Progenitor cell of endocrine pancreas (in vitro differentiated cells): ENCODE measurements at regions not wholly inside any gene's neighbourhood (a gene's known extent, or its start where the extent isn't known, plus 50 kb on each side); places are given as distances from the start of the nearest gene placed in this dataset.
A peak's percentile ranks its signal among the peaks of the same experiment; 100 is the strongest.

Experiments
- DNase-seq: peaks from one replicate; pipeline ENCODE4 v3.0.0; 2021; ENCODE audit warnings: low spot score; ENCODE audit not compliant: unreplicated experiment
- H3K27ac Mint-ChIP-seq: 2 replicates; pipeline ENCODE4 v1.8.0; 2021; ENCODE audit warnings: mild to moderate bottlenecking, moderate library complexity, mixed read lengths
- H3K27me3 Mint-ChIP-seq: 2 replicates; pipeline ENCODE4 v1.8.0; 2021; ENCODE audit warnings: mixed read lengths
- H3K36me3 Mint-ChIP-seq: 2 replicates; pipeline ENCODE4 v1.8.0; 2022; ENCODE audit warnings: mixed read lengths; ENCODE audit not compliant: insufficient read depth
- H3K4me1 Mint-ChIP-seq: 2 replicates; pipeline ENCODE4 v1.8.0; 2021; ENCODE audit warnings: low read depth, mixed read lengths
- H3K4me3 Mint-ChIP-seq: 2 replicates; pipeline ENCODE4 v1.8.0; 2021; ENCODE audit warnings: low read depth, mild to moderate bottlenecking, moderate library complexity, mixed read lengths
- H3K9me3 Mint-ChIP-seq: 2 replicates; pipeline ENCODE4 v1.8.0; 2021; ENCODE audit warnings: low read depth, mixed read lengths
- CTCF ChIP-seq: fragments of 200-600 bp; sonication (generic); IDR thresholded peaks from one replicate; pipeline ENCODE4 v1.5.0; 2021; ENCODE audit warnings: antibody characterized with exemption, mild to moderate bottlenecking; ENCODE audit not compliant: unreplicated experiment

DNA sequence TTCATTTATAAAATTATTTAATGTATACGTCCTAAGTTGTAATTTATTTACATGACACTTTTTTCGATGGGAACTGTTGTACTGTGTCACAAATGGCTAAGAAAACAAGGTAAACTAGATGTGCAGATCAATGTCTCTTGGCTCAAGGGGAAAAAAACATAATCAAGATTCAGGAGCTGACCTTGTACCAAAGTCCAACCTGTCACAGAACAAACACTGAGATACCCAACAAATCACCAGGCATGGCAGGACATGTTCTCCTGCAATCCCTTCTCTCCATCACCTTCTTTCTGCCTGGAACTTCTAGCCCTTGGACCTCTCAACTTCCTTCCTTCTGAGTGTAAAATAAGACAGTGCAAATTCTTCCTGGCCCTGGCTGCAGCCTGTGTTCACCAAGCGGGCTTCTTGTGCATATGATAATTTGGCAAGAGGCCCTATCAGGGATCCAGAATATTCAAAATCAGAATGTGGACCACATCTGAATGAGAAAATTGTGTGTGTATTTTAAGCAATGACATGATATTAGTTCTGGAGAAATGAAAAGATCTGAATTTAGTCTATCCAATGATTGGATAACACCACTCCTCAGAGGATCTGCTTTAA, 445.9 kb downstream of the ZNF536 start:
- Mint-ChIP-seq H3K4me3 (no peak overlapping the region), H3K4me1 (peaks cover 11% of the 10 kb centered on the region), H3K27me3 (peaks cover 15% of the 10 kb centered on the region), H3K27ac (no peak overlapping the region), H3K9me3 (peaks cover 8% of the 10 kb centered on the region), H3K36me3 (no peaks in the 10 kb centered on the region)
- DNase-seq, result no peak
- no peak for TF ChIP-seq CTCF

GRCh38 chr19:30817197-30817596, 445.0 kb downstream of the ZNF536 start:
- Mint-ChIP-seq H3K27me3 (peaks cover 15% of the 10 kb centered on the region), H3K4me3 (no peak overlapping the region), H3K36me3 (no peaks in the 10 kb centered on the region), H3K27ac (no peak overlapping the region), H3K9me3 (peaks cover 8% of the 10 kb centered on the region), H3K4me1 (peaks cover 19% of the 10 kb centered on the region)
- no peak for TF ChIP-seq CTCF
- DNase-seq, result no peak

- Mint-ChIP-seq H3K4me1 (peaks cover 24% of the 10 kb centered on the region), H3K9me3 (peaks cover 8% of the 10 kb centered on the region), H3K36me3 (no peaks in the 10 kb centered on the region), H3K27ac (no peak overlapping the region), H3K4me3 (no peak overlapping the region), H3K27me3 (peaks cover 13% of the 10 kb centered on the region)
- no peak for TF ChIP-seq CTCF
- DNase-seq, result no peak
Measured at GRCh38 chr19:30815889-30816580, 443.9 kb downstream of the ZNF536 start.

DNA sequence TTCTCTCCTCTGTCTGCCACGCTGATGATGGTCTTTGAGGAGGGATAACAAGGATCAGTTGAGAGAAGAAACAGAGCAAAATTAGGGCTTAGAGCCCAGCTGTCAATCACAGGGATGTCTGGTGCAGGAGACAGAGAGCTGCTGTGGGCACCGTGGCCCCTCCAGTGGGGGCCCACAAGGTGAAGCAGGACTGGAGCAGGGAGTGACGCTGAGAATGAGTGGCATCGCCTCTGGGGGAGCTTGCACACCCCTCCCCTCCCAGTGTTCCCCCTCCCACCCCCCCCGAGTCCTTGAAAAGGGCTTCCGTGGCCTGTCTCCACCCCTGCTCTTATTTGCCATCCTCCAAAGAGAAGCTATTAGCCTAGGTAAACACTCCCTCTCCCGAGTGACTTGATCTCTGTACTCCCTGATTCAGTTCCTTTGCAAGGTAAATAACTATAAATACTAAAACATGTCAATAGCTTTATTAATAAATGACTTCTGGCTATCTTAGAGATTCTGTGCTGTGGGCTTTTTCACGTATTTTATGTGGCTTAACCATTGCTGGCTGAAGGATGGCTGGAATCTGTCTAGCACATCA, 440.0 kb downstream of the ZNF536 start:
- H3K27ac Mint-ChIP-seq, result peak overlapping the region; percentile 11
- no peak overlapping the region for H3K4me3 Mint-ChIP-seq
- H3K9me3 Mint-ChIP-seq, result peaks cover 4% of the 10 kb centered on the region
- peaks cover 15% of the 10 kb centered on the region for H3K4me1 Mint-ChIP-seq
- DNase-seq, result no peak
- TF ChIP-seq CTCF, result no peak
- H3K27me3 Mint-ChIP-seq, result peaks cover 21% of the 10 kb centered on the region
- no peaks in the 10 kb centered on the region for H3K36me3 Mint-ChIP-seq

- no peak overlapping the region for H3K27ac Mint-ChIP-seq
- H3K36me3 Mint-ChIP-seq, result no peaks in the 10 kb centered on the region
- peaks cover 15% of the 10 kb centered on the region for H3K4me1 Mint-ChIP-seq
- H3K9me3 Mint-ChIP-seq, result peaks cover 10% of the 10 kb centered on the region
- H3K4me3 Mint-ChIP-seq, result no peak overlapping the region
- peaks cover 20% of the 10 kb centered on the region for H3K27me3 Mint-ChIP-seq
- TF ChIP-seq CTCF, result no peak
- DNase-seq, result no peak
Measured at GRCh38 chr19:30811397-30812098, 439.4 kb downstream of the ZNF536 start.
